EL (cell line): ENCODE measurements at regions not wholly inside any gene's neighbourhood (a gene's known extent, or its start where the extent isn't known, plus 50 kb on each side); places are given as distances from the start of the nearest gene placed in this dataset.
"Not testable (repeated sequence)": the region's sequence is repeated elsewhere in the genome, so short reads cannot be mapped to it uniquely, and the experiment has no call there.

ENCODE experiments used
- DNase-seq: peaks from one replicate; pipeline ENCODE4 v3.0.0-alpha.2; 2016

GRCh38 chr10:28127881-28128280, 129.0 kb upstream of the ODAD2 start:
- DNase-seq = no peak

GRCh38 chr10:28125701-28126100, 126.8 kb upstream of the ODAD2 start:
- peak; percentile 64 for DNase-seq

- no peak for DNase-seq
These were observed 121.9 kb upstream of the ODAD2 start for GRCh38 chr10:28120795-28121194.

GRCh38 chr10:28120043-28120749, 121.3 kb upstream of the ODAD2 start:
- DNase-seq = no peak

GRCh38 chr10:28118985-28119628, 120.2 kb upstream of the ODAD2 start:
- DNase-seq = no peak

- DNase-seq = no peak
These were observed 114.3 kb upstream of the ODAD2 start for GRCh38 chr10:28113202-28113601.

GRCh38 chr10:28111712-28112111, 112.8 kb upstream of the ODAD2 start:
- peak; percentile 68 for DNase-seq

- DNase-seq = no peak
These were observed 106.7 kb upstream of the ODAD2 start for GRCh38 chr10:28105561-28105960.

GRCh38 chr10:28097633-28098032, 98.8 kb upstream of the ODAD2 start:
- DNase-seq = no peak

- DNase-seq = no peak
These were observed 97.0 kb upstream of the ODAD2 start for GRCh38 chr10:28095791-28096378.

GRCh38 chr10:28094121-28094520, 95.2 kb upstream of the ODAD2 start:
- no peak for DNase-seq

- no peak for DNase-seq
These were observed 93.0 kb upstream of the ODAD2 start for GRCh38 chr10:28091913-28092312.

- no peak for DNase-seq
These were observed 91.6 kb upstream of the ODAD2 start for GRCh38 chr10:28090506-28090905.

GRCh38 chr10:28089467-28089866, 90.6 kb upstream of the ODAD2 start:
- DNase-seq = peak; percentile 85

- peak; percentile 86 for DNase-seq
These were observed 88.9 kb upstream of the ODAD2 start for GRCh38 chr10:28087661-28088351.

GRCh38 chr10:28085760-28086159, 86.9 kb upstream of the ODAD2 start:
- DNase-seq = not testable (repeated sequence)

GRCh38 chr10:28082885-28083284, 84.0 kb upstream of the ODAD2 start:
- DNase-seq = no peak

GRCh38 chr10:28082316-28082715, 83.4 kb upstream of the ODAD2 start:
- peak; percentile 42 for DNase-seq

GRCh38 chr10:28077889-28078288, 79.0 kb upstream of the ODAD2 start:
- peak; percentile 93 for DNase-seq

- no peak for DNase-seq
These were observed 76.5 kb upstream of the ODAD2 start for GRCh38 chr10:28075424-28075823.

GRCh38 chr10:28072573-28072972, 73.7 kb upstream of the ODAD2 start:
- DNase-seq = peak; percentile 85

GRCh38 chr10:28060031-28060607, 61.2 kb upstream of the ODAD2 start:
- DNase-seq = no peak

- DNase-seq = no peak
These were observed 59.9 kb upstream of the ODAD2 start for GRCh38 chr10:28058746-28059145.
